ENCODE measurements at regions not wholly inside any gene's neighbourhood (a gene's known extent, or its start where the extent isn't known, plus 50 kb on each side); places are given as distances from the start of the nearest gene placed in this dataset.

DNA sequence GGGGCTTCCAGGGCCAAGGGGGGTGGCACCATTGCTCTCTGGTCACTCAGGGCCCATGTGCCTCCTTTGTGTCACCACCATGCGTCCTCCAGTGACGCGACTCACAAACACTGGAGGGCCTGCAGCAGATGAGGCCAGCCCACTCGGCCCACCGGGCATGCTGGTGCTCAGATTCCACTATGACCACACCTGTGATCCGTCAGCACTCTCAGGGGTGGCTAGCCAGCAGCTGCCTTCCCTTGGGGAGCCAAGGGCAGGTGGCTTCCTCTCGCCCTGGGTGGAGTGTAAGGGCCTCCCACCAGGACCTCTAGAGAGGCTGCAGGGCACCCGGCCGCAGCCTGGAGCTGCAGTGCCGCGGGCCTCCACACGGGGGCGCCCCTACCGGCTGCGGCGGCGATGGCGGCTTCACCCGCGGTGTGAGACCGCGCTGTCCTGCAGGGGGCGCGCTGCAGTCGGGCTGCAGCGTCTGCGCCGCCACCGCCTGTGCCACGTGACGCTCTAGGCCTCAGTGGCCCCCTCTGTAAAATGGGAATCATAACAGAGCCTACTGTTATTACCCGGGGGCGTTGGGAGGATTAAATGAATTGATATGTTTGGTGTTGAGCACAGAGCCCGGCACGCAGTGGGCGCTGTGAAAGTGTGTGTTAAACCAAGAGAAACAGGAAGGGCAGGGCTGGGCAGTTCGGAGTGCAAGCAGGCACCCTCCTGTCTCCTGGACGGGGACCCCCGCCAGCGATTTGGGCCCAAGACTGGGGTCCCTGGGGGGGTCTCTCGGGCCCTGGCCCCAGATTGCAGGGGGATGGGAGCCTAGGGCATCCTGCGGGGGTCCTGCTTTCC, 192.4 kb upstream of the GSE1 start:
- peak; percentile 83 for DNase-seq

DNA sequence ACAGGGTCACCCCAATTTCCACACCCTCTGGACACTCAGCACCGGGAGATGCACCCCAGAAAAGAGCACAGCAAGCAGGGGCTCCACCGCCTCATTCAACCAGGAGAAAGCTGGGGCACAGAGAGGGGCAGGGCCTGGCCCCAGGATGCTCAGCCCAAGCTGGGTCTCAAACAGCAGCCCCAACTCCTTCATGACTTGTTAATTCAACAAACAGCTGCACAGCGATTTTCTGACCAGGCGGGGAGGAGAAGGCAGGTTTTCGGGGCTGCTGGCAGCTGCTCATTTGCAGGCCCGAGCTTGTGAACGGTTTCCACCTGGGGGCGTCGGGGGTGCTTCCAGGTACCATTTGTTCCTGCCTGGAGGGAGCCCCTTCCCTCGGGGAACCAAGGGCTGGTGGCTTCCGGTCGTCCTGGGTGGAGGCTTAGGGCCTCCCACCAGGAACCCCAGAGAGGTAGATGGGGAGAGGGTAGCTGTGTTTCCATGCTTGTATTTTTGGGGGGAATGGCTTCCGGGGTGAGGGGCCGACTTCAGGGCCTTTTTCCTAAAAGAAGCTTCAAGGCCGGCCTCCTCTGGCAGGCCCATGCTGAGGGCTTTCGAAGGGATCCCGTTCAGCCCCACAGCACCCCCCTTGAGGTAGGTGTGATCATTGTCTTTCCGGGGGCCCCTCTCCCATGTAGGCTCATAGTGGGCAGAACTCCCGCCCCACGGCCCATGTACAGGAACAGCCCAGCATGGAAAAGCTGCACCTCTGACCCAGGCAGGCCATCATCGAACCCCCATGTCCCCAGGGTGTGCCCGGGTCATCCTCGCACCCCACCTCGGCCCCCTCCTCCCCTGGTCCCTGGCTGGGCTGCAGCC, 191.6 kb upstream of the GSE1 start:
- no peak for DNase-seq

DNA sequence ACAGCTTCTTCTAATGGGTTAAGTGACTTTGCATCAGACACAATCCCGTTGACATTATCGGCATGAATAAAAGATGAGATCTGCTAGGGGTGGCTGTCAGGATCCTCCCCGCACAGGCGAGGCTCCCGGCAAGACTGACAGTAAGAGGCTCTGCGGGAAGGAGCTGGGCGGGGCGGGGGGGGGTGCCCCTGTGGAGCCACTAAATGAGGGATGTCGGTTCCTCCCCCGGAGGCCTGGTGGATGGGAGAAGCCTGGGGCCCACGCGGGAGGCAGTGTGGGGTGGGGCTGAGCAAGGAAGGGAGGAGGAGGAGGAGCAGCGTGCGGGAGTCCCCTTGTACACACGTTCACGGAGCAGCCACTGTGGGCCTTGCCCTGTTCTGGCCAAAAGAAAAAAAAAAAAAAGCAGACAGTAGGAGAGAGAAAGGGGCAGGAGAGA, 190.9 kb upstream of the GSE1 start:
- no peak for DNase-seq

DNA sequence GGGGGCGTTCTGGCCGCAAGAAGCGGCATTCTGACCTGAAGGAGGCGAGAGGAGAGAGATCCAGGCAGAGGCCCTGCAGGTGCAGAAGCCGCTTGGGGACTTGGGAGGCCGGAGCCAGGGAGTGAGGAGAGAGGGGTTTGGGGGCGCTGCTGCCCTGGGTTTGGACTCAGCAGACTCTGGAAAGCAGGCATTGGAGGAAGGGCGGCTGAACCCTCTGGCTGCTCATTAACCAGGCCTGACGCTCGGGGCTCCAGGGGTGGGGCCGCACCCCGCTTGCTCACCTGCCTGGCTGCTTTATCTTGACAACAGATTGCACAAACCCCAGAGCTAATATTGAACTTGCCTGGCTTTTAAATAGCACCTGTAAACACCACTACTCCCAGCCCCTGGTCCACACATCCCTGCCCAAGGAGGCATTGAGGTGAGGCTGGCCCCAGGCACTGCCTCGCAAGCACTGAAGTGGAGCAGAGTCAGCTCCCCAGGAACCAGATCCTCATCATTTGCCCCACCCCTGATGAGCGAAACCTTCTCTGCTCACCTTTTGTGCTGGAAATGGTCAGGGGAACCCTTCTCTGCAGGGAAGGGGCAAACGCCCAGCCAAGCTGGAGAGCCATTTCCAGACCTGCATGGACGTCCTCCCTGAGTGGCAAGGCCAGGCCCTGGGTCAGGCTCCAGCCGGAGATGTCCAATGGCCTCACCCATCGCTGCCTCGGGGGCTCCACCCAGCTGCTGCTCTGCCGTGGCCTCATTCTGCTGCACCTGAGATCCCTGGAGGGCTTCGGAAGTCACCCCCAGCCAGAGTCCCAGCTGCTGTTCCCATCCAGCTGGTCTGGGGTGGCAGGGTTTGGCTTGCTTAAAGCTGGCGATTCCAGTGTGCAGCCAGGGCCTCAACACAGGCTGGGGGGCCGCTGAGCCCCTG, 190.2 kb upstream of the GSE1 start:
- no peak for DNase-seq

DNA sequence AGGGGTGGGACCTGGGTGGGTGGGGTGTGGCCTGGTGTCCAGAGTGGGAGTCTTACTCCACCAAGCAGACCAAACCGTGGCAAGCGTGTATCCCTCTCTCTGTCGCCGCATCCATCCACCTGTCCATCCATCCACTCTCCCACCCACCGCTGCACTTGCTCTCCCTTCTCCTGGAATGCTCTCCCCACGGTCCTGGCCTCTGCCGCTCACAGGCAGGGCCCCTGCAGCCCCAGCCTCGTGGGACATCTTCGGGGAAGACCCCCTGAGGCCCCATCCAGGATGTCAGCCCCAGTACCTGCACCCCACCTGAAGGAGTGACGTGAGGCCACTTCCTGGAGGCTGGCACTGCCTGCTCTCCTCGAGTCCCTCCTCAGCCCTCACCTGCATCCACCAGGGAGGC, 189.5 kb upstream of the GSE1 start:
- DNase-seq: no peak

DNA sequence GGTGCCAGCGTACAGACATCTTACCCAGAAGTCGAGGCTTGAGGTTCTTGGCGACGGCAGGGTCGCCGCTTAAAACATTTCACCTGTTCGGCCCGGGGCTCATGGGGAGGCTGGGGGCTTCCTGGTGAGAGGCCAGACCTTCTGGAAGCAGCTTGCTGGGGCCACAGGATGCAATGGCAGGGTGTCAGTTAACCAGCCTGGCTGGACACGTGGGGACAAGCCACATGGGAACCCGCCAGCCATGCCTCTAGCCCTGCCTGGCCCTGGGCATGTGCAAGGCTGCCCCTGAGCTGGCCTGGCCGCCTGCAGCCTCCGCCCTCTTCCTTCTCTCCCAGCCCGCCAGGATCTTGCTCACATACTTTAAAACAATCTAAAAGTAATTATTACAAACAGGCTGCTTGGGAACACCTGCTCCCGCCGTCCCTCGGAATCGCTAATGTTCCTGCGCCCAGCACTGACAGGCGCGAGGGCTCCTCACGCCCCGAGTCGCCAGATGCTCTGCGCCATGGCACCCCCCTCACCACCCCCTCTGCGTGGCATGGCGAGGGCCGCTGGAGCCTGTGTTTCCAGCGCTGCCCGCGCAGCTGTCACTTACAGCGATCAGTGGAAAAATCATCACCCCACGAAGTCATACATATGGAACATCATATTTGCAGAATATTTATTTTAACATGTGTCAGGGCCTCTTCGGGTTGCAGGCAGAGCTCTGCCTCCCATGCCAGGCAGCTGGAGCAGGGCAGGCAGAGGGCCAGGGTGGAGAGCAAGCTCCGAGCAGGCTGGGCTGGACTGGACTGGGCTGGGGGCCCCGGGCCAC, 188.7 kb upstream of the GSE1 start:
- no peak for DNase-seq

DNA sequence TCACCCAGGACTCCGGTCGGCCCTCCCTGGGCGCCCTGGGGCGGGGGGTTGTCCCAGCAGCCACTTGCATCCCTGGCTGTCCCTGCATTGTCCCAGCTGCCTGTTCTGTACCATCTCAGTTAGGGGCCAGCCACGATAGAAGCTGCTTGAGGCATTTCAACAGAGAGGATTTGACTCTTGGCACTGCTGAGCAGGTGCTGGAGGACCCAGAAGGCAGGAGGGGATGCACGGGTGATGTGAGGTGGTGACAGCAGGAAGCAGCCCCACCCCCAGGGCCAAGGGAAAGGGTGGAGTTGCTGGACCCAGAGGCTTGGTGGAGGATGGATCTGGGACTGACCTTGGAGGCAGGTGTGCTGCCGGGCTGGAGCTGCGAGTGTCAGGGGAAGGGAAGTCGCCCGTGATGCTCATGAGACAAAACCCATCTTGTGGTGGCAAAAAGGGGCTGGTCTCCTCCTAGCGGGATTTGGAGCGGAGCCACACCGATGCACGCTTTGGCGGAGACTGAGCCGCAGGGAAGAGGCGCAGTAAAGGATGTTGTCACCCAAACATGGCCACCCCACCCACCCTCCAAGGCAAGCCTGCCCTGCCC, 188.0 kb upstream of the GSE1 start:
- DNase-seq: no peak

DNA sequence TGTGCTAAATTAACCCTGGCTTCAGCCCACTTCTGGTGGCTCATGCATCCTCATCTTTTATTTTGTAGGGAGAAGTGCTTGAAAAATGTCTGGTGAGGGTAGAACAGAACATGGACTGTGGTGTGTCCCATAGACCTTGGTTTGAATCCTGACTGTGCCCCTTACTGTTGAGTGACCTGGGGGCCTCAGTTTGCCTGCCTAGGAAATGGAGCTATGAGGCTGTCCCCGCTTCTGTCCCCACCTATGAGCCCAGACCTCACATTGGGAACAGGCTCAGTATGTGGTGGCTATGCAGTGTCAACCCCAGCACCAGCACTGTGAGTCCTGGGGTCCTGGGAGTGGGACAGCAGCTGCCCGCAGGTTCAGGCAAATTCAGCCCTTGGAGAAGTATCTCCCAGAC, 186.3 kb upstream of the GSE1 start:
- DNase-seq: no peak

DNA sequence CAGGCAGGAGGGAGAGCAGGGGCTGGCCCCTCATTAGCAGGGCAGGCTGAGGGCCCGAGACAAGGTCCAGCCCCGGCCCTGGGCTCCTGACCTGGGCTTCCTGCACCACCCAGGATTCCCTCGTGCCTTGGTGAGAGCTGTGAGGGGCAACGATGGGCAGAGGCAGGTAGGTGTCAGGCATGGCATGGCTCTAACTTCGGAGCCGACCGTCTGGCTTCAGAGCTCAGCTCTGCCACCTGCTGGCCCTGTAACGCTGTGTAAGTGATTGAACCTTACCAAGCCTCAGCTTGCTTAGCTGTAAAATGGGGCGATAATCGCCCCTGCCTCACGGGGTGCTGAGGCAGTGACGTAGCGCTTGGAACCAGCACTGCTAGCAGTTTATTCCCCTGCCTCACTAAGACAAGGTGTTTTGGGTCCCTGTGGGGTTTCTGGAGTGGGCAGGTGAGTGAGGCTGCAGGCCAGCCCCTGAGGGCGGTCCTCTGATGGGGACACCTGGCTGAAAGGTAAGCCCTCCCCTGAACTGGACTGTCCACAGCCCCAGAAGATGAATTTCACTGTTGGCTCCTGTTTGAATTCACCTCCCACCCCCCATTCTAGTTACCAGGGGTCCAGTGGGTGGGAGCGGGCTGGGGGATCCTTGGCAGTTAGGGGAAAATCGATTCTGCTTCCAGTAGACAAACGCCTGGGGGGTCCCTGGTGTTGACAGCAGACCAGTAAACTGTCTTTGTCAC, 184.8 kb upstream of the GSE1 start:
- peak; percentile 64 for DNase-seq

DNA sequence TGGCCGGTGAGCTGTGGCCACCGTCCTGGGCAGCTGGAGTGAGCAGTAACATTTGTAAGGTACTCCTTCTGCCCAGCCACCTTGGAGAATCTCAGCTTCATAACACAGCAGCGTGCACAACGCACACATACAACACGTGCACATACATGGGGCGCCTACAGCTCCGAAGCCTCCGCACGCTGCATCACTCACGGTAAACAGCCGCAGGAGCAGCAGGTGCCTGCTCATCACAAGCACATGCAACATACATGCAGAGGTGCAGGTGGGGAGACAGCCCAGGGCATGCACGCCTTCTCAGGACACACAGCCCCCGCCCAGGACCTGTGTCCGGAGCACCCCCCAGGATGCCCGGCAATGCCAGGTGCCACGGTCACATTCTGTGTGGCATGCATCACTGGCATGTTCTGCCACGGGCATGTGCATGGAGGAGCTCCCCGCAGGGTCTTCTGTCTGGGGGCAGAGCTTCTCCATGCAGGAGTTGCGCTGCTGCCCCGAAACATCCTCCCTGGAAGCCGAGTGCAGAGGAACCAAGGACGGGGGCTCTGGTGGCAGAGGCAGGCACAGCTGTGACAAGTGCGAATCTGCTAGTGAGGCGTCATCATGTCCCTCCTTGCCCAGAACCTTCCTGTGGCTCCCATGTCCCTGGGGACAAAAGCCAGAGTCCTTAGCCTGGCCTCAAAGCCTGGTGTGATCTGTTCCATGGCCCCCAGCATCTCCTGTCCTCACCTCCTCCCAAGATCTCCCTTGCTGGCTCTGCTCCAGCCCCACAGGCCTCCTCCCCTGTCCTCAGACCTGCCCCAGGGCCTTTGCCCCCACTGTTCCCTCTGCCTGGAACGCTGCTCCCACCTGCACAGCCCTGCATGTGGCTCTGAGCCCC, 184.0 kb upstream of the GSE1 start:
- no peak for DNase-seq

DNA sequence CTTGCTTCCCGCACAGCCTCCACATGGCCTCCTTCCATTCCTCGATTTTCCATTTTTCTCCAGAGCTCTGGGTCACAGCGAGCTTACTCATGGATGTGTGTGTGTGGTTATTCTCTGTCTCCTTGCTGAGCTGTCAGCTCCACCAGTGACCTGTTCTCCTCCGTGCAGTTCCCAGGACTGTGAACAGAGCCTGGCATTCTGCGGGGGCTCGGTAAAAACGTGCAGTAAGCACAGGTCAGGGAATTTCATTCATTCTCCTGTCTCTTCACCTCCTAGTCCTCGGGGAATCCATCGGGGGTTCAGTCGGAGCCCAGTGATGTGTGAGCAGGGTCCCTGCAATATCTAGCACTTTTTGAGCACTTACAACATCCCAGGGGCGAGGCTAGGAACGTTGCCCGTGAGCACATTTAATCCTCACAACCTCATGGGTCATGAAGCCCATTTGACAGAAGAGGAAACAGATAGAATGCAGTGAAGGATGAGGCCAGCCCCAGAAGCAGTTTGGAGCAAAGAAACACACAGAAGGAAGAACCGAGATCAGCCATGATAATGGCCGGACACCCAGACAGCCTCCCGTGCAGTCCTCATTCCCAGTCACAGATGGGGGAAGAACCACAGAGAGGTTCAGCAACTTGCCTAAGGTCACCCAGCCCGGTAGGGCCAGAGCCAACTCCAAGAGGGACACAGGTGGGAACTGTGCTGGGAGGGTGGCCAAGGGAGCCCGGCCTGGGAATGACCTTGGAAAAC, 183.2 kb upstream of the GSE1 start:
- DNase-seq: no peak

DNA sequence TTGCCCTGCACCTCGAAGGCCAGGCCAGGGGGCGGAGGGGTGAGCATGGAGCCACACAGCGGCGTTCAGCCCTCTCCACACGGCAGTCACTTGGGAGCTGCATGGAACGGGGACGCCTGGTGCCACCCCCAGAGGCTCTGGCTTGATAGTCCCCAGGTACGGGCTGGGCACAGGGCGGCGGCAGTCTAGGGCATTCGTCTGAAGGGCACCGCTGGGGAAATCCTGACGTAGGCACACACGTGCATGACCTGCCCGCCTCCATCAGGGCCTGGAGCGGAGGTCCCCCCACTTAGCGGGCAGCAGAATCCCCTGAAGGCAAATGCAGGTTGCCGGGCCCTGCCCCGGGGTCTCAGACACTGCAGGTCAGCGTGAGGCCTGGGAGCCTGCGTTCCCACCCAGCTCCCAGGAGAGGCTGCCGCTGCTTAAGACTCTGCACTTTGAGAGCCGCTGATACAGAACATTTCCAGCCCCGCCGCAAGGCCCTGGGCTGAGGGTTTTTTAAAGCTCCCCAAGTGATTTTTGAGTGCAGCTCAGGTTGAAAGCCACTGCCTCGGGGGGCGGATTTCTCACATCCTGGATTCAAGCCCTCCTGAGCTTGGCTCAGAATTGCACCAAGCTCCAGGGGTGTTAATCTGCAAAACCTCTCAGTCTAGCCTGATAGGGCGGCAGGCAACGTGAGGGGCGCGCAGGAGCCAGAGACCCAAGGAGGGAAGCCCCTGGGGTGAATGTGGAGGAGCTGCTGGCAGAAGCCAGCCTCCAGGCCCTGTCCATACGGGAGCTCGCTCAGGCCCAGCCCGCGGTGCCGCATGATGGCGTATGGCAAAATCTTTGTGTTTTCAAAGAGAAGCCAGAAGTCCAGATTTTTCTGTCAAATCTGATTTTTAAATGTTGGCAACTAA, 182.3 kb upstream of the GSE1 start:
- no peak for DNase-seq

DNA sequence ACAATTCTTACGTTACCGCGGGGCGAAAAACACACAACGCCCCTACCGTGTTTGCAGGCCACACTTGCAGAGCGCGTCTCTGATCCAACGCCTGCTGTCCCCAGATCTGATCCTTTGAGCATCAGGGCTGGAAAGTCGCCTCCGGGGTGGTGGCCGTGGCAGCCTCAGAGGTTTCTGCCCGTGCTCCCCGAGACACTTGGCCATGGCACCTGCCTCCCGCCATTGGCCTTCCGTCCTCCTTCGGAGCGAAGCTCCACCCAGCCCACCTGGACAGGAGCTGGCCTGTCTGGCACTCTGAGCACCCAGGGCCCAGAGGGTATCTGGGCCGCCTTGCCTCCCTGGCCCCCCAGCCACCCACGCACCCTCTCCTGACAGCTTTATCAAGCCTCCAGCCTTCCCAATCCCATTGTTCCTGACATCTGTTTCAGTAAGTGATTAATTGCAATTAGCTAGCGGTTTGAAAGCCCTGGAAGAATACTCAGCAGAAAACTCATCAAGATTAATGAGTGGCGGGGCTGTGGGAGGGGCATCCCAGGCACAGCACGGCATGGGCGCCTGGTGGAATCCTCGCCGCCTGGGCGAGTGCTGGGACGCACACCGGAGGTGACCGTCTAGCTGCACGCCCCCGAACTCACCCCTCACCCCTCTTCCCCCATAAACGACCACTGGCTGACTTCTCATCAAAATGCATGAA, 181.5 kb upstream of the GSE1 start:
- DNase-seq: no peak

DNA sequence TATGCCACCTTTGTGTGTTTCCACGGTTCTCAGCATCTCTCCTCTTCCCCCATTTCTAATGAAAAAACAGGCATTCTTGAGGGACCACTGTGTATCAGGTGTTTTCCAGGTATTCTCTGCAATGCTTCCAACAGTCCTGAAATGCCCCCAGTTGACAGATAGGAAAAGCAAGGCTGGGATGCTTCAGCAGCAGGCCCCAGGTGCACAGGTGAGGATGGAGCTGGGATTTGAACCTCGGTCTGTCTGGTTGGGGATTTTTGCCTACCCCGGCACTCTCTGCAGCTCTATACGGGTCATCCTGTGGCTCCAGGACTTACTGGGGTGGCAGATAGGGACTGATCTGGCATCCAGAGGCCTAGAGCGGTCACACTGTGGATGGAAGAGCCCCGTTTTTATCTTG, 180.5 kb upstream of the GSE1 start:
- DNase-seq: no peak

DNA sequence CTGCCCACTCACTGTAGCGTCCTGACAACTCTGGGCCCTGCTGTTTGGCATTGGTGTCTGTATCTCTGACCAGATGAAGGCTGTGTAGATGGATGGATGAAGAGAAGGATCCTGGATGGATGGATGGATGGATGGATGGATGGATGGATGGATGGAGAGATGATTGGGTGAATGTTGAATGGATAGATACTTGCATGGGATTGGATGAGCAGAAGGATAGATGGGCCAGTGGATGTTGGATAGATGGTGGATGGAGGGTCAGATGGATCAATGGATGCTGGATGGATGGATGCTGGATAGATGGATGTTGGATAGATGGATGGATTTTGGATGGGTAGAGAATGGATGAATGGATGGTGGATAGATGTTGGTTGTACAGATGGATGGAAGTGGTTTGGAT, 179.6 kb upstream of the GSE1 start:
- no peak for DNase-seq

DNA sequence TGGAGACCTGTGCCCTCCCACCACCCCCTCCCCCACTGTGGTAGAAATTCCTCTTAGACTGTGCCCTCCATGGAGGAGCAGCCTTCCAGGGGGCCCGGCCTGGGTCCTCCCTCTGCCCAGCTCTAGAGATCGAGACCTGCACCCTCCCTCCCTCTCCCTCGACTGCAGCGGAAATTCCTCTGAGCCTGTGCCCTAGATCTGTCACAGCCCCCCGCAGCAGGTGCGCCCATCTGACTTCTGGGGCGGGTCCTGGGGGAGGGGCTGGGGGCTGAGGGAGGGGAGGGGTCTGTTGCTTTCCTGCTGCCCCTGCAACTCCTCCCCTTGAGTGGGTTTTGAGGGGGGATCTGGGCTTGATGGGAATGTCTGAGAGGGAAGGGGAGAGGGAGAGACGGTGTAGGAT, 177.8 kb upstream of the GSE1 start:
- no peak for DNase-seq

DNA sequence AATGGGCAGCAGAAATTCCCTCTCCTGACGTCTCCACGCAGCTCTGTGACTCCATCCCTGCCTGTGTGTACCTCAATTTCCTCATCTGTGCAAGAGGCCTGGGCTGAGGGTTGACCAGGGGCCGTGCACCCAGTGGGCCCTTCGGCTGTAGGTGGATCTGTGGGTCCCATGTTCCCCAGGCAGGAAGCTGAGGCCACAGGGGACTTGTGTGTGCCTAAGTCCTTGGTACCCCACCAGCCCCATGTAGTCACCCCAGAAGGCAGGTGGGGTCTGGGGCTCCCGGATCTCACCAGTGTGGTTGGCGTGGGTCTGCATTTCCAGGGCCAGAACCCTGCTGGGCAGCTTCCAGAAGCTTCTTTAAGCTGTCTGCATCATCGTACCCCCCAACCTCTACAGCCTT, 177.4 kb upstream of the GSE1 start:
- no peak for DNase-seq

DNA sequence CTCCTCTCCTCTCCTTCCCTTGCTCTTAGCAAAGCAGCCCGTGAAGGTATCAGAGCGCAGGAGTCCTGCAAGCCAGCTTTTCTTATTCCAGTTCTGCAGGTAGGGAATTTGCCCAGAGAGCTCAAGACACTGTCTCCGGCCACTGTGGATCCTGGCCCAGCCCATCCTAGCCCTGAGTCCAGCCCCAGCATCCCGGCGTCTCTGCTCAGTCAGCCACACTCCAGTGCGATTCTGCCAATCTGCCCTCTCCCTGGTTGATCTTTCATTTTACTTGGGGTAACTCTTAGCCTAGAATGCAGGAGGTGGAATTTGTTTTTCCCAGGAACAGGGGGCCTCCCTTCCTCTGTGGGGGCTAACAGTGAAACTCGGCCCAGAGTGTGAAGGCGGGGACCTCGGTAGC, 176.9 kb upstream of the GSE1 start:
- no peak for DNase-seq
